ENCODE measurements at regions not wholly inside any gene's neighbourhood (a gene's known extent, or its start where the extent isn't known, plus 50 kb on each side); places are given as distances from the start of the nearest gene placed in this dataset.

GRCh38 chr2:228535396-228535795, 353.9 kb upstream of the SPHKAP start:
- H3K36me3 ChIP-seq (ENCODE audit: control insufficient read depth in 2 of 2, extremely low read depth in 1 of 2, insufficient read depth in 2 of 2, low read length in 2 of 2): no peaks in the 10 kb centered on the region
- intact Hi-C loops (cut with micrococcal nuclease) (no loop called here), dilution Hi-C loops (cut with MboI; ENCODE audit: extremely low pct_ligation_motif_present, low sequenced_read_pairs) (no loop called here)
- no peaks in the 10 kb centered on the region for H3K4me1 ChIP-seq (ENCODE audit: control insufficient read depth, extremely low read depth, insufficient read depth, low read length)
- no peak overlapping the region for H3K4me2 ChIP-seq (ENCODE audit: insufficient read depth, low read length)
- no peak for DNase-seq (ENCODE audit: low read depth, low spot score)
- H3K9me3 ChIP-seq (replicated peaks; ENCODE audit: control insufficient read depth, insufficient read depth, low read length): peaks cover 3% of the 10 kb centered on the region
- no peak overlapping the region for H3K9ac ChIP-seq (replicated peaks; ENCODE audit: extremely low read depth, insufficient read depth, low read length)
- CTCF ChIA-PET: interaction anchor here (1.0 kb wide), 1 partner anchor 1051 kb away, joined by 3 read pairs; no protein-coding TSS in a partner anchor
- FAIRE-seq: no peak
- BruUV-seq (replicated peaks): no TSS peak
- H4K20me1 ChIP-seq (replicated peaks; ENCODE audit: control insufficient read depth, extremely low read depth, insufficient read depth, low read length): no peaks in the 10 kb centered on the region
- no peaks in the 10 kb centered on the region for H3K27me3 ChIP-seq (ENCODE audit: control insufficient read depth in 2 of 2, insufficient read depth in 2 of 2, low read length in 2 of 2)
- H3K4me3 ChIP-seq (replicated peaks in 1 of 3; ENCODE audit: insufficient read depth in 1 of 3, low read depth in 1 of 3, low read length in 3 of 3): no peak overlapping the region
- H3K27ac ChIP-seq (ENCODE audit: insufficient read depth, low read depth, low read length): no peak overlapping the region
- no peak for TF ChIP-seq GATA2 (IDR thresholded peaks at IDR 0.05; ENCODE audit: insufficient read depth, insufficient read length, low read depth, low read length)
- TF ChIP-seq JUN (IDR thresholded peaks at IDR 0.05; ENCODE audit: borderline replicate concordance, insufficient read depth, insufficient read length, low read depth): no peak
- no peak for TF ChIP-seq CTCF (IDR thresholded peaks at IDR 0.05; ENCODE audit: extremely low read depth in 1 of 2, insufficient read depth in 1 of 2, low read depth in 1 of 2, low read length in 2 of 2)
- no peak for TF ChIP-seq EZH2 (IDR thresholded peaks at IDR 0.05; ENCODE audit: borderline replicate concordance, low read depth, low read length, severe bottlenecking)
- no peak for TF ChIP-seq FOS (IDR thresholded peaks at IDR 0.05; ENCODE audit: borderline replicate concordance, insufficient read depth, low read length)
- no peak for TF ChIP-seq POLR2A (IDR thresholded peaks at IDR 0.05; ENCODE audit: low read depth, low read length)
- TF ChIP-seq POLR2AphosphoS5 (IDR thresholded peaks at IDR 0.05; ENCODE audit: insufficient read depth, low read depth, low read length): no peak
- TF ChIP-seq MYC (IDR thresholded peaks at IDR 0.05; ENCODE audit: low read depth, low read length): no peak
- TF ChIP-seq MAX (IDR thresholded peaks at IDR 0.05; ENCODE audit: insufficient read depth, insufficient read length): no peak
- no peaks in the 10 kb centered on the region for H3K79me2 ChIP-seq (ENCODE audit: control insufficient read depth, insufficient read depth, low read length)
- no peaks in the 10 kb centered on the region for H3K9me1 ChIP-seq (replicated peaks; ENCODE audit: control insufficient read depth, extremely low read depth, insufficient read depth, low read length)
- POLR2A ChIA-PET: no interaction called here
- H2AFZ ChIP-seq (ENCODE audit: low read depth, low read length): no peak overlapping the region

Data from endothelial cell of umbilical vein (primary cell).